PFSK-1 (cell line): ENCODE measurements at regions not wholly inside any gene's neighbourhood (a gene's known extent, or its start where the extent isn't known, plus 50 kb on each side); places are given as distances from the start of the nearest gene placed in this dataset.

Source experiments
- FOXP2 ChIP-seq: optimal IDR thresholded peaks from 2 replicates; pipeline ENCODE3; 2011; ENCODE audit warnings: borderline replicate concordance, control low read depth, inconsistent platforms; ENCODE audit not compliant: insufficient read depth; ENCODE audit errors: extremely low read length, extremely low read depth
- POLR2AphosphoS5 ChIP-seq: IDR thresholded peaks from 2 replicates; pipeline ENCODE4 v1.6.1; 2012; ENCODE audit warnings: low read depth, mild to moderate bottlenecking, control low read depth, low read length, moderate library complexity
- SIN3A ChIP-seq: IDR thresholded peaks from 2 replicates; pipeline ENCODE4 v1.6.1; 2012; ENCODE audit warnings: mild to moderate bottlenecking, low read length, moderate library complexity, borderline replicate concordance; ENCODE audit not compliant: insufficient read depth
- TAF1 ChIP-seq: IDR thresholded peaks from 2 replicates; pipeline ENCODE4 v1.6.1; 2012; ENCODE audit warnings: low read length, control low read depth, borderline replicate concordance; ENCODE audit not compliant: insufficient read depth
- TF ChIP-seq, protein P1 (sequence below), 2 experiments: IDR thresholded peaks; 2 replicates each; pipeline versions ENCODE4 v1.6.1 to v1.8.0; 2011 to 2012; ENCODE audit warnings: low read depth in 2 of 2, low read length in 2 of 2, control low read depth in 1 of 2, inconsistent platforms in 1 of 2, mild to moderate bottlenecking in 1 of 2, moderate library complexity in 1 of 2; ENCODE audit not compliant: insufficient read depth in 1 of 2

DNA sequence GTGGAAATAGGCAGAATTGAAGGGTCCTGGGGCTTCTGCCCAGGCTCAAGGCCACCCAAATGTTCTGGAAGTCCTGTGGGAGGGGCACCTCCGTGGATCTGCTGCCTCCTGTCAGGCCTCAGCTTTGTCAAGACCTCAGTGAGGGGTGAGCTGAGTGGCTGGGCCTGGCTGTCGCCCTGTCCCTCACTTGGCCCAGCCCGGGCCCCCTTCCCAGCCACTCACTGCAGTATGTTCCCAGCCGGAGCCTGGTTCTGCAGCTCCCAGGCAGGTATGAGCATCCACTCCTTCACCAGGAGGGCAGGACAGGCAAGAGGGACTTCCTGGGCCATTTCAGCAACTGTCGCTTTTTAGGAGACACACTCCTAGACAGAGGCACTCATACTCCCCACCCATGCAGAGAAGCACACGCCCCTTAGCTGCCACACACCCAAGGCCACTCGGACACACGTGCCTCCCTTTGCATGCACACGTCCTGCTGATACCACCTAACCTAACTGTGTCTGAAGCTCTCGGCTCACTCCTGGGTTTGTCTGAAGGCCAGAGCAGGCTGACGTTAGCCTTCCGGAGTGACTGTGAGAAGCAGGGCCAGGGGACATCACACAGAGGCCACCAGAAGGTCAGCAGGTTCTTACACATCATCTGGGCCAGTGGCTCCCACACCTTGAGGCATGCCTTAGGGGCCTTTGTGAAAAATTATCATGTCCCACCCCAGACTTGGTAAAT is 72.2 kb upstream of the COL13A1 start:
- TF ChIP-seq POLR2AphosphoS5 (no peak), FOXP2 (no peak), SIN3A (no peak), TAF1 (no peak)
- TF ChIP-seq, protein P1, sequence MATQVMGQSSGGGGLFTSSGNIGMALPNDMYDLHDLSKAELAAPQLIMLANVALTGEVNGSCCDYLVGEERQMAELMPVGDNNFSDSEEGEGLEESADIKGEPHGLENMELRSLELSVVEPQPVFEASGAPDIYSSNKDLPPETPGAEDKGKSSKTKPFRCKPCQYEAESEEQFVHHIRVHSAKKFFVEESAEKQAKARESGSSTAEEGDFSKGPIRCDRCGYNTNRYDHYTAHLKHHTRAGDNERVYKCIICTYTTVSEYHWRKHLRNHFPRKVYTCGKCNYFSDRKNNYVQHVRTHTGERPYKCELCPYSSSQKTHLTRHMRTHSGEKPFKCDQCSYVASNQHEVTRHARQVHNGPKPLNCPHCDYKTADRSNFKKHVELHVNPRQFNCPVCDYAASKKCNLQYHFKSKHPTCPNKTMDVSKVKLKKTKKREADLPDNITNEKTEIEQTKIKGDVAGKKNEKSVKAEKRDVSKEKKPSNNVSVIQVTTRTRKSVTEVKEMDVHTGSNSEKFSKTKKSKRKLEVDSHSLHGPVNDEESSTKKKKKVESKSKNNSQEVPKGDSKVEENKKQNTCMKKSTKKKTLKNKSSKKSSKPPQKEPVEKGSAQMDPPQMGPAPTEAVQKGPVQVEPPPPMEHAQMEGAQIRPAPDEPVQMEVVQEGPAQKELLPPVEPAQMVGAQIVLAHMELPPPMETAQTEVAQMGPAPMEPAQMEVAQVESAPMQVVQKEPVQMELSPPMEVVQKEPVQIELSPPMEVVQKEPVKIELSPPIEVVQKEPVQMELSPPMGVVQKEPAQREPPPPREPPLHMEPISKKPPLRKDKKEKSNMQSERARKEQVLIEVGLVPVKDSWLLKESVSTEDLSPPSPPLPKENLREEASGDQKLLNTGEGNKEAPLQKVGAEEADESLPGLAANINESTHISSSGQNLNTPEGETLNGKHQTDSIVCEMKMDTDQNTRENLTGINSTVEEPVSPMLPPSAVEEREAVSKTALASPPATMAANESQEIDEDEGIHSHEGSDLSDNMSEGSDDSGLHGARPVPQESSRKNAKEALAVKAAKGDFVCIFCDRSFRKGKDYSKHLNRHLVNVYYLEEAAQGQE (IDR thresholded peaks at IDR 0.05; ENCODE audit: insufficient read depth in 1 of 2, low read depth in 2 of 2, low read length in 2 of 2): no peak

DNA sequence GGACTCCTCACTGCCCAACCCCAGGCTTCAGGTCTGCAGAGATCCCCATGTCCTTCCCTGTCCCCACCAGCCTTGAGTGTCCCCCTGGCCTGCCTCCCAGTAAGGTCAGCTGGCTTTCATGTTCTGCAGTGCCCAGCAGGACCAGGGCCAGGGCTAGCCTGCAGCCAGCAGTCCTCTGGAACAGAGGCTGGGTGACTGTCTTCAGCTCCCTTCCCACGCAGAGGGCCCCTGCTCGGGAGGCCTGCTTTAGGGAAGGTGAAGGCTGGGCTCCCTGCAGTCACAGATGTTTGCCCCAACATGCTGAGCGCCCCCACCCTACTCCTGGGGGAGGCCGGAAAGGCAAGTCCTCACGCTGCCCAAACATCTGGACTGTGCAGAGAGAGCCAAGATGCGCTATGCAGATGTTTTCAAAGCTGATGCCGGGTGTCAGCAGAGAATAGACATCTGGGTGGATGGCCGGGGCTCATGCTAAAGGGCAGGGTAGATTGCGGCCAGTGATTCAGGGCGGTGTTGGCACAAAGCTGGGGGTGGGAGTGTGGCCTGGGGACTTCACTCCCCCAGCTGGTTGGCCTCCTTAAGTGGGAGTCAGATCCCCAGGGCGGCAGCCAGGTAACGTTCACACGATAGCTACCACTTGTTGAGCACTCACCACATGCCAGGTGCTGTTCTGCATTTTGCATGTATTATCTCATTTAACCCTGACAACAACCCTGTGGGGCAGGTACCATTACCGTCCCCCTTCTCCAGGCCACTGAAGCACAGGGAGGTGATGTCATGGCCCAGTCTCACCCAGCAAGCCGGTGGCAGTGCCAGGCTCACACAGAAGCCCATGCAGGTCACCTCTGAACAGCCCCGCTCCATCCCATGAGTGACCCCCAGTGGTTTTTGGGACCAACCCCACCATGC is 71.2 kb upstream of the COL13A1 start:
- TF ChIP-seq, protein P1 (IDR thresholded peaks at IDR 0.05; ENCODE audit: insufficient read depth in 1 of 2, low read depth in 2 of 2, low read length in 2 of 2): peak in 1 of 2 experiments; percentile 45; a peak in 1 of 4 replicates
- TF ChIP-seq SIN3A: no peak

GRCh38 chr10:69731184-69731583 is 70.5 kb upstream of the COL13A1 start:
- TF ChIP-seq TAF1 (no peak), POLR2AphosphoS5 (no peak), FOXP2 (no peak), SIN3A (no peak)
- TF ChIP-seq, protein P1 (IDR thresholded peaks at IDR 0.05; ENCODE audit: insufficient read depth in 1 of 2, low read depth in 2 of 2, low read length in 2 of 2): no peak

DNA sequence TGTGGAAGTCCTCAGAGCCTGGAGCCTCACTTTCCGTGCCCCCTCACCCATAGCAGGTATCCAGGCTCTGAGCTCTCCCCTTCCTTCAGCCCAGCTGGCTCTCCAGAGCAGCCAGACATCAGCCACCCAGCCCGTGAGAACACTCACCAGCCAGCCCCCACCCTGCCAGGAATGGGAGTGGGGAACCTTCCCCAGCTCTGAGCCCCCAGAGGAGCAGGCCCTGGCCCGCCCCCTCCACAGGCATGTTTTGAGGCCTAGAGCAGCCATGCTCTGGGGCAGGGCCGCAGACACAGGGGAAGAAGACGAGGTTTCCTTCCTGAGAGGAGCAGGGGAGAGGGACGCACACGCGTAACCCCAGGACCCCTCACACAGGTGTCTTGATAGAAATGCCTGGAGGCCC is 70.0 kb upstream of the COL13A1 start:
- no peak for TF ChIP-seq SIN3A
- TF ChIP-seq FOXP2: no peak
- TF ChIP-seq TAF1: no peak
- TF ChIP-seq, protein P1 (IDR thresholded peaks at IDR 0.05; ENCODE audit: insufficient read depth in 1 of 2, low read depth in 2 of 2, low read length in 2 of 2): no peak
- no peak for TF ChIP-seq POLR2AphosphoS5
